PC-9 (cell line): ENCODE measurements at regions not wholly inside any gene's neighbourhood (a gene's known extent, or its start where the extent isn't known, plus 50 kb on each side); places are given as distances from the start of the nearest gene placed in this dataset.

Experiments
- CTCF ChIP-seq: fragments of 200-600 bp; sonication (generic); conservative IDR thresholded peaks from 2 replicates; pipeline ENCODE4 v1.6.1; 2017; ENCODE audit warnings: mixed run types, antibody characterized with exemption, mild to moderate bottlenecking, moderate library complexity
- EZH2 ChIP-seq: fragments of 200-600 bp; sonication (generic); IDR thresholded peaks from 2 replicates; pipeline ENCODE4 v1.8.0; 2017; ENCODE audit warnings: antibody characterized with exemption, low read depth

DNA sequence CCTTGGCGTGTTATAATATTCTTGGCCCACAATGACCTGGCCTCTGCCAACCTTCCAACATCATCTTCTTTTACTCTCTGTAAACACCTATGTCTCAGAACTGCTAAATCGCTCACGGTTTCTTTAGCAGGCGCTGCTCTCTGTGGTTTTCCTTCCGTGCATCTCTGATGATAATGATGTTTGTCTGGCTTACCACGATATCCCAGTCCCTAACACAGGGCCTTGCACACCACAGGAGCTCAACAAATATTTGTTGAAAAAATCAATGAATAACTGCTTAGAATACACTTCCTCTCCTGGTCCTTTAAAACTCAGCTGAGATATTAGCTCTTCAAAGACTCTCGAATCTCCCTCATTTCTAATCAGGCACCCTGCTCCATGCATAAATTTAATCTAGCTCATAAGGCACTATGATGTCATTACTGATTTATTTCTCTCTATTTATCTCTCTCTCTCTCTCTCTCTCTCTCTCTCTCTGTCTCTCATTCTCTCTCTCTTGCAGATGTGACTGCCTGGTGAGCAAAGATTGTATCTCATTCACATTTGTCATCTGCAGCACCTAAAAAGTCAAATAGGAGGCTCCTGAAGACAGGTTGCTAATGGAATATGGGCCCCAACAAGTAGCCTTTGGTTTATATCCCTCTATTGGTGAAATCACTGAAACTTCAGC is 206.4 kb downstream of the NHLRC3 start:
- TF ChIP-seq CTCF (no peak), EZH2 (no peak)
